Transverse colon (tissue), 3 donors: ENCODE measurements at regions not wholly inside any gene's neighbourhood (a gene's known extent, or its start where the extent isn't known, plus 50 kb on each side); places are given as distances from the start of the nearest gene placed in this dataset.

Source experiments
- EP300 ChIP-seq: sonication (generic); formaldehyde crosslinking; IDR thresholded peaks from one replicate; pipeline ENCODE4 v1.6.1; 2017; ENCODE audit warnings: antibody characterized with exemption, low read depth
- POLR2A ChIP-seq: fragments of 450-650 bp; IDR thresholded peaks from one replicate; pipeline ENCODE4 v1.6.1; 2016; ENCODE audit warnings: antibody characterized with exemption, mild to moderate bottlenecking, moderate library complexity
- POLR2AphosphoS5 ChIP-seq, 3 donors: sonication (generic); formaldehyde crosslinking; IDR thresholded peaks; one replicate each; pipeline ENCODE4 v1.6.1; 2016; ENCODE audit warnings: antibody characterized with exemption in 3 of 3

- TF ChIP-seq EP300 (no peak), POLR2A (no peak), POLR2AphosphoS5 (IDR thresholded peaks at IDR 0.05) (no peak)
Measured at GRCh38 chr20:48142516-48142773, 357.2 kb upstream of the SULF2 start.
